Inferior parietal cortex (tissue), 1 donor: ENCODE measurements at regions not wholly inside any gene's neighbourhood (a gene's known extent, or its start where the extent isn't known, plus 50 kb on each side); places are given as distances from the start of the nearest gene placed in this dataset.

Source experiments
- DNase-seq: peaks from one replicate; pipeline ENCODE4 v3.0.0-alpha.2; 2016; ENCODE audit errors: extremely low spot score

GRCh38 chr14:81837304-81837703 is 303.7 kb upstream of the SEL1L start:
- DNase-seq = no peak

GRCh38 chr14:81839056-81839455 is 305.4 kb upstream of the SEL1L start:
- DNase-seq = no peak

GRCh38 chr14:81841346-81841745 is 307.7 kb upstream of the SEL1L start:
- DNase-seq = no peak

- DNase-seq = no peak
Measured at GRCh38 chr14:81849714-81850113, 316.1 kb upstream of the SEL1L start.

GRCh38 chr14:81855007-81855406 is 321.4 kb upstream of the SEL1L start:
- no peak for DNase-seq

GRCh38 chr14:81859046-81859445 is 325.4 kb upstream of the SEL1L start:
- peak; percentile 40 for DNase-seq

GRCh38 chr14:81868172-81868571 is 334.5 kb upstream of the SEL1L start:
- DNase-seq = no peak

GRCh38 chr14:81871706-81872105 is 338.1 kb upstream of the SEL1L start:
- DNase-seq = no peak

- no peak for DNase-seq
Measured at GRCh38 chr14:81884382-81884781, 350.7 kb upstream of the SEL1L start.

- DNase-seq = no peak
Measured at GRCh38 chr14:81886588-81886987, 352.9 kb upstream of the SEL1L start.

GRCh38 chr14:81889529-81889928 is 355.9 kb upstream of the SEL1L start:
- no peak for DNase-seq

GRCh38 chr14:81890020-81890419 is 356.4 kb upstream of the SEL1L start:
- no peak for DNase-seq

GRCh38 chr14:81903477-81903876 is 369.8 kb upstream of the SEL1L start:
- DNase-seq = no peak

GRCh38 chr14:81927070-81927469 is 393.4 kb upstream of the SEL1L start:
- peak; percentile 32 for DNase-seq

- DNase-seq = no peak
Measured at GRCh38 chr14:81931828-81932227, 398.2 kb upstream of the SEL1L start.

GRCh38 chr14:81936348-81936747 is 402.7 kb upstream of the SEL1L start:
- DNase-seq = no peak

GRCh38 chr14:81936902-81937301 is 403.2 kb upstream of the SEL1L start:
- DNase-seq = no peak

GRCh38 chr14:81938341-81938740 is 404.7 kb upstream of the SEL1L start:
- DNase-seq = no peak

- DNase-seq = no peak
Measured at GRCh38 chr14:81940651-81941050, 407.0 kb upstream of the SEL1L start.

- no peak for DNase-seq
Measured at GRCh38 chr14:81942071-81942470, 408.4 kb upstream of the SEL1L start.

GRCh38 chr14:81946375-81946774 is 412.7 kb upstream of the SEL1L start:
- DNase-seq = no peak

GRCh38 chr14:81946834-81947798 is 413.5 kb upstream of the SEL1L start:
- peak; percentile 43 for DNase-seq

- no peak for DNase-seq
Measured at GRCh38 chr14:81952917-81953316, 419.3 kb upstream of the SEL1L start.

- DNase-seq = no peak
Measured at GRCh38 chr14:81953419-81953818, 419.8 kb upstream of the SEL1L start.
